Posterior cingulate gyrus (tissue), 11 donors: ENCODE measurements at regions not wholly inside any gene's neighbourhood (a gene's known extent, or its start where the extent isn't known, plus 50 kb on each side); places are given as distances from the start of the nearest gene placed in this dataset.
A peak's percentile ranks its signal among the peaks of the same experiment; 100 is the strongest.

Experiments used
- DNase-seq, 10 donors: peaks; one replicate each; pipeline versions ENCODE4 v3.0.0 to v3.0.0-alpha.2; 2020 to 2021; ENCODE audit warnings: mixed read lengths in 3 of 10
- intact Hi-C: fragments of 100-400 bp; cut with DNase I; formaldehyde crosslinking; loops from one replicate; pipeline ENCODE4 v1.15.1; 2023

- intact Hi-C loops, result no loop called here
- no peak for DNase-seq
These were observed 123.7 kb upstream of the TNC start for GRCh38 chr9:115241641-115242040.

GRCh38 chr9:115249488-115249887, 131.5 kb upstream of the TNC start:
- DNase-seq, result no peak
- intact Hi-C loops, result no loop called here

- no peak for DNase-seq
These were observed 132.7 kb upstream of the TNC start for GRCh38 chr9:115250621-115251032.

GRCh38 chr9:115254287-115255180, 136.6 kb upstream of the TNC start:
- intact Hi-C loops, result no loop called here

More at GRCh38 chr9:115250621-115251032, 132.7 kb upstream of the TNC start:
- intact Hi-C loops, result no loop called here

GRCh38 chr9:115261656-115262081, 143.7 kb upstream of the TNC start:
- DNase-seq, result no peak
- intact Hi-C loops, result no loop called here

More at GRCh38 chr9:115254287-115255180, 136.6 kb upstream of the TNC start:
- peak in 3 of 10 donors; percentile 18 to 70 (median 66) for DNase-seq

- intact Hi-C loops, result no loop called here
- DNase-seq, result peak in 7 of 10 donors; percentile 9 to 87 (median 27)
These were observed 144.5 kb upstream of the TNC start for GRCh38 chr9:115262477-115262876.

- intact Hi-C loops, result no loop called here
These were observed 145.0 kb upstream of the TNC start for GRCh38 chr9:115262952-115263351.

GRCh38 chr9:115263371-115264075, 145.6 kb upstream of the TNC start:
- no peak for DNase-seq
- intact Hi-C loops, result no loop called here

More at GRCh38 chr9:115262952-115263351, 145.0 kb upstream of the TNC start:
- DNase-seq, result no peak

GRCh38 chr9:115264313-115264712, 146.4 kb upstream of the TNC start:
- intact Hi-C loops, result no loop called here
- no peak for DNase-seq

GRCh38 chr9:115267790-115268189, 149.8 kb upstream of the TNC start:
- intact Hi-C loops, result no loop called here
- no peak for DNase-seq

GRCh38 chr9:115275753-115276152, 157.8 kb upstream of the TNC start:
- DNase-seq, result no peak
- intact Hi-C loops, result no loop called here

- intact Hi-C loops, result no loop called here
These were observed 158.7 kb upstream of the TNC start for GRCh38 chr9:115276621-115277020.

GRCh38 chr9:115277301-115277700, 159.3 kb upstream of the TNC start:
- intact Hi-C loops, result no loop called here
- DNase-seq, result no peak

More at GRCh38 chr9:115276621-115277020, 158.7 kb upstream of the TNC start:
- no peak for DNase-seq

- intact Hi-C loops, result no loop called here
- peak in 1 of 10 donors; percentile 7 for DNase-seq
These were observed 160.5 kb upstream of the TNC start for GRCh38 chr9:115278326-115279035.

- no peak for DNase-seq
- intact Hi-C loops, result no loop called here
These were observed 165.4 kb upstream of the TNC start for GRCh38 chr9:115283395-115283794.

- DNase-seq, result no peak
- intact Hi-C loops, result no loop called here
These were observed 167.9 kb upstream of the TNC start for GRCh38 chr9:115285836-115286235.

GRCh38 chr9:115286411-115286810, 168.5 kb upstream of the TNC start:
- no peak for DNase-seq
- intact Hi-C loops, result no loop called here

GRCh38 chr9:115289757-115290208, 171.8 kb upstream of the TNC start:
- no peak for DNase-seq
- intact Hi-C loops, result no loop called here

GRCh38 chr9:115291841-115292240, 173.9 kb upstream of the TNC start:
- intact Hi-C loops, result no loop called here
- DNase-seq, result no peak

- intact Hi-C loops, result no loop called here
- DNase-seq, result no peak
These were observed 174.8 kb upstream of the TNC start for GRCh38 chr9:115292584-115293279.
